Epithelial cell of esophagus (primary cell): ENCODE measurements at regions not wholly inside any gene's neighbourhood (a gene's known extent, or its start where the extent isn't known, plus 50 kb on each side); places are given as distances from the start of the nearest gene placed in this dataset.

Experiments used
- DNase-seq: peaks from one replicate; pipeline ENCODE4 v3.0.0; 2010; ENCODE audit warnings: low read depth
- H3K4me3 ChIP-seq: 2 replicates; pipeline ENCODE4 v1.5.1; 2011; ENCODE audit warnings: mild to moderate bottlenecking, low read length, control low read depth
- TF ChIP-seq, protein P1 (sequence below): IDR thresholded peaks from 2 replicates; pipeline ENCODE4 v1.5.1; 2011; ENCODE audit warnings: low read depth, mild to moderate bottlenecking, low read length, control low read depth, inconsistent platforms; ENCODE audit not compliant: insufficient read depth; ENCODE audit errors: missing control alignments

DNA sequence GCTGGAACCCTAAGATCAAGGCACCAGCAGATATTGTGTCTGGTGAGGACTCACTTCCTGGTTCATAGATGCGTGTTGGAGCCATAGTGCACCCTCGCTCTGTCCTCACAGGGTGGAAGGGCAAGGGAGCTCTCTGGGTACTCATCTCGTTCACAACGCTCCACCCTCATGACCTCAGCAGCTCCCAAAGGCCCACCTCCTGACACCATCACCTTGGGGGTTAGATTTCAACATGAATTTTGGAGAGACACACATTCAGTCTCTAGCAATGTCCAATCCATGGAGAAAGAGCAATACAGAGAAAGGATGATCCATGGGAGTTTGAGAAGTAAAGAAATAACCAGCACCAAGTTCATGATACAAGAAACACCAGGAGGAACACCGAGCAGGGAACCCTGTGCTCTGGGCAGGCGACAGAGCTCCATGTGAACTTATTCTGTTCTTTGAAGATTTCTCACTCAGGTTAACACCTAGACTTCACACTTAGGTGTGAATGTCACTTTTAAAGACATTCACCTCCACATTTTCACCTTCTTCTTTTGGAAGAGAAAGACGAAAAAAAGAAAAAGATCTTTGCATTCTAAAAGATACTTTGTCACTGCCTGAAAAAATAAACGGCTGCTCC, 171.8 kb upstream of the FAM9B start:
- no peak overlapping the region for H3K4me3 ChIP-seq
- no peak for DNase-seq
- TF ChIP-seq, protein P1, sequence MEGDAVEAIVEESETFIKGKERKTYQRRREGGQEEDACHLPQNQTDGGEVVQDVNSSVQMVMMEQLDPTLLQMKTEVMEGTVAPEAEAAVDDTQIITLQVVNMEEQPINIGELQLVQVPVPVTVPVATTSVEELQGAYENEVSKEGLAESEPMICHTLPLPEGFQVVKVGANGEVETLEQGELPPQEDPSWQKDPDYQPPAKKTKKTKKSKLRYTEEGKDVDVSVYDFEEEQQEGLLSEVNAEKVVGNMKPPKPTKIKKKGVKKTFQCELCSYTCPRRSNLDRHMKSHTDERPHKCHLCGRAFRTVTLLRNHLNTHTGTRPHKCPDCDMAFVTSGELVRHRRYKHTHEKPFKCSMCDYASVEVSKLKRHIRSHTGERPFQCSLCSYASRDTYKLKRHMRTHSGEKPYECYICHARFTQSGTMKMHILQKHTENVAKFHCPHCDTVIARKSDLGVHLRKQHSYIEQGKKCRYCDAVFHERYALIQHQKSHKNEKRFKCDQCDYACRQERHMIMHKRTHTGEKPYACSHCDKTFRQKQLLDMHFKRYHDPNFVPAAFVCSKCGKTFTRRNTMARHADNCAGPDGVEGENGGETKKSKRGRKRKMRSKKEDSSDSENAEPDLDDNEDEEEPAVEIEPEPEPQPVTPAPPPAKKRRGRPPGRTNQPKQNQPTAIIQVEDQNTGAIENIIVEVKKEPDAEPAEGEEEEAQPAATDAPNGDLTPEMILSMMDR, result no peak

DNA sequence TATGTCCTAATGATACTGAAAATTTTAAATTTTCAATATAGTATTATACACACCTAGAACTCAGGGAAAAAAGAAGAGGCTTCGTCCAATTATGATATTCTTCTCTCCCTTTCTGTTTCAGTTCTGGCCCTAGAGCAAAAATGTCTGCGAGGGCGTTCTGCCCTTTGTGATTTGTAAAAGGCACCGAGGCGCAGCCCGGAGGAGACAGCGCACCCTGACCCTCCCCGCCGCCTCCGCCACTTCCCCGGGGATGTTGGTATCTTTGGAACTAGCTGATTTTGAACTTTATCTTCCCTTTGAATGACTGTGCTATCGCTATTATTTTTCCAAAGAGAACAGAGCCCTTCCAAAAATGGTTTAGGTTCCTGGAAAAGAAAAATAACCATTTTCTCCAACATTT, 173.2 kb upstream of the FAM9B start:
- no peak overlapping the region for H3K4me3 ChIP-seq
- DNase-seq, result no peak

DNA sequence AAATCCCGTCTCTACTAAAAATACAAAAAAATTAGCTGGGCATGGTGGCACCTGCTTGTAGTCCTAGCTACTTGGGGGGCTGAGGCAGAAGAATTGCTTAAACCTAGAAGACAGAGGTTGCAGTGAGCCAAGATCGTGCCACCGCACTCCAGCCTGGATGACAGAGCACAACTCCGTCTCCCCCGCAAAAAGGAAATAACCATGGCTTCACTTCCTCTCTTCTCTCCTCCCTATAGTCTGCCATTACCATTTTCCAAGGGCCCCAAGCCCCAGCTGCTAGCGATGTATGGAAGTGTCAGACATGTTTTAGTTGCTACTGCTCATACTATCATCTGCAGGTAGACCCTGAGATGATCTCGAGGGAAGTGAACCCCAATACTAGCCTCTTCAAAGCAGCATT, 177.3 kb upstream of the FAM9B start:
- TF ChIP-seq, protein P1, result no peak
- no peak overlapping the region for H3K4me3 ChIP-seq

More for the DNA sequence above, 173.2 kb upstream of the FAM9B start:
- TF ChIP-seq, protein P1, result no peak

DNA sequence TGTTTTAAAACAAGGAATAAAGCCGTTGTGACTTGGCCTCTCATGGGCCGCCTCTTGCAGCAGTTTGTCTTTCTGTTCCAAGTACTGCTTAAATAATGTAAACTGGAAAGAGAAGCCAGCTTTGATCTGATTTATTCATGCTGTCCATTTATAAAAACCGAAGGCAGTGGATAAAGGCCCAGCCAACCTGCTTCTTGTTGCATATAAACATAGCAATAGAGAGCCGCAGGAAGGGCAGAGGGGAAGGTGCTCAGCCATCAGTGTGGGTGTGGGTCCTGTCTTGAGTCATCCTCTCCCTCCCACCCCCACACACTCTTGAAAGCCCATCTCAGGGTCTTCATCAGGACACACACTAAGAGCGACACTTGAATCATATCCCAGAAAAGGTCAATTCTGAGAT, 187.9 kb upstream of the FAM9B start:
- DNase-seq, result no peak
- no peak overlapping the region for H3K4me3 ChIP-seq
- TF ChIP-seq, protein P1, result no peak

More for the DNA sequence above, 177.3 kb upstream of the FAM9B start:
- DNase-seq, result no peak

DNA sequence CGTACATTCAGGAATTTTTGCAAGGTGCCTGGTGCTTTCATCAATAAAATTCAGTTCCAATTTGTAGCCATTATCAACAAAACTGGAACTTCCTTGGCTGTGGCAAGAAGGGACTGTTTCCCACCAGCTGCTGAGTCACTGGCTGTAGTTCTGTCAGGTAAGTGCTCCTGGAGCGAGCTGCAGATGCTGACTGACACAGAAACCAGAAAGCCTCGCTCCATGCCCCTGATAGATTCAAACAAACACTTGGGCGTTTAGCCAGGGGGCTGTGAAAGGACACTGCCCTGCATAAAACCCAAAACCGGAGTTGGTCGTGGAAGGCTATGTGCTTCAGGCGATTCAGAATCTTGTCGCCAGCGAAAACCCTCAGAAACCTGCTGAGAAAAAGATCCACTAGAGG, 188.4 kb upstream of the FAM9B start:
- no peak overlapping the region for H3K4me3 ChIP-seq
- DNase-seq, result no peak
- TF ChIP-seq, protein P1, result no peak

DNA sequence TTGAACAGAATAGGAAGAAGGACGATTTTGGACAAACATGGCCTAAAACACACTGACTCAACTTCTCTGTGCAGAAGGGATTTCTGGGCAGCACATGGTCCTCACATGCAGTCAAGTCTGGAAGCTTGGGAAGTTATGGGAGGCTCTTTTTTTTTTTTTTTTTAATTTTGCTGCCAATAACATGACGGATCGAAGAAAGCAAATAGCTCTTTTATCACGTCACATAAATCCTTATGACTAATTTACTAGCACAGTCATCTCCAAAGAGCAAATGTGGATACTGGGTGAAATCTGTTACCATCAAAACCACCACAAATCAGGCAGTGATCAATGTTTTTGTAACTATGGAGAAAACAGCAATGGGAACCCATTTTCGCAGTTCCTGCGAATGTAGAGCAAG, 193.3 kb upstream of the FAM9B start:
- TF ChIP-seq, protein P1, result no peak
- no peak overlapping the region for H3K4me3 ChIP-seq
- DNase-seq, result no peak

DNA sequence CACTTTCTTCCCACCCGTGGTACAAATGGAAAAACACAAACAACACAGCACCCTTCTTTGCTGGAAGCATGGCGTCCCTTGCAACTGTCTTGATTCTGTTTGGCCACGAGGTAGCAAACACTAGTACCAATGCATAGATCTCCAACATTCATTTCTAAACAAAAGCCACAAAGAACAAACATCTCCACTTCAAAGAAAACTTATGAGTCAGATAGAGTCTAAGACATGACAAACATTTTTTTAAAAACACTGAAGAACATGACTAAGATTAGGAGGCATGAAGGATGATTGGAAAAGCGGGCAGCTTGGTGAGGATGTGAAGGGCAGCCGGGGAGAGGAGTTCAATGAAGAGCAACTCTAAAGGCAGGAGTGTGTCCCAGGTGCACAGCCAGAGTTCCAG, 197.6 kb upstream of the FAM9B start:
- H3K4me3 ChIP-seq, result no peak overlapping the region
- DNase-seq, result peak; percentile 1
- TF ChIP-seq, protein P1, result no peak
